ENCODE measurements at regions not wholly inside any gene's neighbourhood (a gene's known extent, or its start where the extent isn't known, plus 50 kb on each side); places are given as distances from the start of the nearest gene placed in this dataset.

DNA sequence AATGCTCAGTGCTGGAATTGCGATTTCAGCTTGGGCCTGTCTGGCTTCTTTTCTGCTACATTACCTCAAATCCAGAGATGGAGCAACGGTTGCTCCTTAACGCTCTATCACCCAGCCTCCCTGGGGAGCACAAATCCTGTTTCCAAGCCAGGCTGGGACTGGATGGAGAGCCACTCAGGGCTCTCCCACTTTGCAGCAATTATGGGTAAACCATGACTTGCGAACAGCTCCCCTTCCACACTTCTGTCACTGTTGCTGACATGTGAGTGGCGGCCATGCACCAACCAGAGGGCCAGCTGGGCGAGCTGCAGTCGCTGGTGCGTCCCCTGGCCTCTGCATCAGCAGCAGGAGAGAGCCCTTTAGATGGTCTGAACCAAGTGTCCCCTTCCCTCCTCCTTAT lies 65.1 kb upstream of the RAB4A start:
- no peak for DNase-seq (ENCODE audit: low read depth in 2 of 2)

DNA sequence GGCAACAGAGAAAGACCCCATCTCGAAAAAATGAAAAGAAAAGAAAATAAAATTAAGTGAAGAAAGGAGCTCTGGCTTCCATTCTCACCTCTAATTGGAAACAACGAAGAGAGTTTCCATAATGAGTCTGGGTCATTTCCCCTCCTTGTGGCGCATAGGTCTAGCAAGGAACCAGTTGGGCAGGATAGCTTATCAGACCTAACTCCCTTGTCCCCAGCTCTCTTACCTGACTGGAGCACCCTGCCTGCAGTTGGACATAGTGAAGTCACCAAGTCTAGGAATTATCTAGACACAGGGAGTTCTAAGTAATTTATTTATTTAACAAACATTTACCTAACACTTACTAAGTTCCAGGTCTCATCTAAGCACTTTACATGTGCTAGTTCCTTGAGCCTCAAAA lies 63.0 kb upstream of the RAB4A start:
- no peak for DNase-seq (ENCODE audit: low read depth in 2 of 2)

DNA sequence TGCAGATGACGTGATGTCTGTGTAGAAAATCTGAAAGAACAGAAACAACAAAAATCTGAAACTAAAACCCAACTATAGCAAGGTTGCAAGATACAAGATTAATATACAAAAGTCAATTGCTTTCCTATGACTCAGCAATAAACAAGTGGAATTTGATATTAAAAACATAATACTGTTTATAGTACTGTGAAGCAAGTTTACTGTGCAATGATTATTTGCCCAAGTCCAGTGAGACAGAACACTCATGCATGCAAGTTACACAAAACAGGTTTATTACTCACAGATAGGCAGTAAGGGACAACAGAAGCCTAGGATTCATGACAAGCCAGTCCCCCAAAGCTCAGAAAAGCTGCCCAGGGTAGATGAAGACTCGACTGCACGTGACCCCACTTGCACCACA lies 62.4 kb upstream of the RAB4A start:
- no peak for DNase-seq (ENCODE audit: low read depth in 2 of 2)

DNA sequence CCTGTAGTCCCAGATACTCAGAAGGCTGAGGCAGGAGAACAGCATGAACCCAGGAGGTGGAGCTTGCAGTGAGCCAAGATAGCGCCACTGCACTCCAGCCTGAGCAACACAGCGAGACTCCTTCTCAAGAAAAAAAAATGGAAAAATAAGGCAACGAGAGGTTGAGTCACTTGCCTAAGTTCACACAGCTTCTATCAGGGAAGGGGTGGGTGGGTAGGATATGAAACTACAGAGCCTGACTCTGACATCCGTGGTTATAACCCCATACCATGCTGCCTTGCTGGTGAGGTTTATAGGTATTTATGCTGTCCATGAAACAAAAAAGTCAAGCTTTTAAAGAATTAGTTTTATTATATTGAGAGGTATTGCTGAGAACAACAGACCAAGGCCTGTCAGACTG lies 61.5 kb upstream of the RAB4A start:
- DNase-seq (ENCODE audit: low read depth in 2 of 2) = no peak

GRCh38 chr1:229209816-229210215 lies 61.1 kb upstream of the RAB4A start:
- DNase-seq (ENCODE audit: low read depth in 2 of 2) = no peak

GRCh38 chr1:229210844-229211243 lies 60.1 kb upstream of the RAB4A start:
- no peak for DNase-seq (ENCODE audit: low read depth in 2 of 2)

- DNase-seq (ENCODE audit: low read depth in 2 of 2) = no peak
These were observed 57.1 kb upstream of the RAB4A start for GRCh38 chr1:229213797-229214196.

DNA sequence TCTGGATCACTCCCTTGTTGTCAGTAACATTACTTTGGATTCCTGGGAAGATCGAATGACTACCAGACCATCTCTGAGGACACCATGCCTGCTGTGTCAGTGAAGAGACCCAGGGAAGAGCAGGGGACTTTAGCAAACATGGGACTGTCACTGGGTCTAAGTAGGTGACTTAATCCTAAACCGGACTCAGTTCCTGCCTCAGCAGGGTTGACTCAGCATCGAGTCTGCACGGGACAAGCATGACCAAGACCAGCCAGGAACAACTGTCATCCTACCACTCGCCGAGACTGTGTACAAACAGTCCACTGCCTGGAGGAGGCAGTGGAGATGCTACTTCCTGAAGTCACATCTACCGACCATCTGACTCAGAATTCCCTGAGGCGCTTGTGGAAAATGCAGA lies 53.2 kb upstream of the RAB4A start:
- DNase-seq (ENCODE audit: low read depth in 2 of 2) = no peak

DNA sequence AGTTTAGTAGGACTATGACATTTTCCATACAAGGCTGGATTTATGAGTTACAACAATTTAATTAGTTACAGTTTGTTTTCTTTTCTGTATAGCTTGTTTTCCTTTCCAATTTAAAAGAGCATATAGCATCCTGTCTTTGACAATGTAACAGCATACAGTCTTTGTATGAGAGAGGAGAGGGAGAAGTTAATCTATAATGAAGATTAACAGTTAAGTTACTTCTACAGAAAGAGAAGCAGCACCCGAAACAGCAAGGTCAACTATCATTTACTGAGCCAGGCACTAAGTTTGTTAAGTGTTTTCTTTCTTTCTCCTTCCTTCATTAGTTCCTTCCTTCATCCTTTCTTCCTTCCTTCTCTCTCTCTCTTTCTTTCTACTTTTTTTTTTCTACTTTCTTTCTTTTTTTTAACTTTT lies 52.3 kb upstream of the RAB4A start:
- no peak for DNase-seq (ENCODE audit: low read depth in 2 of 2)

DNA sequence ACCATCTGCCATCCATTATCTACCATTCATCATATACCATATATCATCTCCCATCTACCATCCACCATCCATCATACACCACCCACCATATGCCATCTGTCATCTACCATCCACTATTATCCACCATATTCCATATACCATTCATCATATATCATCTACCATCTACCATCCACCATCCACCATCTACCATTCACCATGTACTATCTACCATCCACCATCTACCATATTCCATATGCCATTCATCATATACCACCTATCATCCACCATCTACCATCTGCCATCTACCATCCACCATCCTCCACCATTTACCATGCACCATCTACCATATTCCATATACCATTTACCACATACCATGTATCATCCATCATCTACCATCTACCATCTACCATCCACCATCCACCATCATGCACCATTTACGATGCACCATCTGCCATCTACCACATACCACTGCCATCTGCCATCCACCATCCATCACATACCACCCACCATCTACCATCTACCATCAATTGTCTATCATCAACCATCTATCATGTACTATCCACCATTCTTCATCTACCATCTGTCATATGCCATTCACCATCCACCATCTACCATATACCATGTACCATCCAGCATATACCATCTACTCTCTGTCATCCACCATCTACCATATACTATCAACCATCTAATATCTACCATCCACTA lies 50.6 kb upstream of the RAB4A start:
- DNase-seq (ENCODE audit: low read depth in 2 of 2) = no peak

- DNase-seq (ENCODE audit: low read depth in 2 of 2) = no peak
These were observed 49.5 kb upstream of the RAB4A start for GRCh38 chr1:229221106-229222019.

Measured in stimulated activated CD4-positive, alpha-beta T cell treated with anti-CD3 and anti-CD28 coated beads, Interleukin-1b, Interleukin-23, amount 100 ng/mL, for 1 hour (primary cell).